SU-DHL-6 (cell line): ENCODE measurements at regions not wholly inside any gene's neighbourhood (a gene's known extent, or its start where the extent isn't known, plus 50 kb on each side); places are given as distances from the start of the nearest gene placed in this dataset.

Experiments
- H2AFZ ChIP-seq: fragments of 200-600 bp; sonication (generic); 2 replicates; pipeline ENCODE4 v1.6.1; 2014; ENCODE audit warnings: low read depth, mild to moderate bottlenecking, moderate library complexity, mixed read lengths, antibody characterized with exemption, low read length; ENCODE audit not compliant: severe bottlenecking
- H3F3A ChIP-seq: fragments of 200-600 bp; shearing (Covaris generic); 2 replicates; pipeline ENCODE4 v1.6.0; 2016; ENCODE audit warnings: antibody characterized with exemption, mild to moderate bottlenecking; ENCODE audit not compliant: insufficient read depth
- H3K27ac ChIP-seq: fragments of 200-600 bp; sonication (generic); 2 replicates; pipeline ENCODE4 v1.5.1; 2016; ENCODE audit warnings: low read depth, mild to moderate bottlenecking, low read length, moderate library complexity, mixed read lengths
- H3K27me3 ChIP-seq: fragments of 200-600 bp; sonication (generic), shearing (Covaris generic); 2 replicates; pipeline ENCODE4 v1.6.0; 2014; ENCODE audit warnings: mild to moderate bottlenecking, low read length
- H3K36me3 ChIP-seq: fragments of 200-600 bp; sonication (generic); 2 replicates; pipeline ENCODE4 v1.6.1; 2014; ENCODE audit warnings: mild to moderate bottlenecking, low read length, mixed read lengths
- H3K4me2 ChIP-seq: fragments of 300-600, 200-600 bp; shearing (Covaris generic), sonication (generic); 2 replicates; pipeline ENCODE4 v1.6.0; 2014; ENCODE audit warnings: low read length, low read depth, mild to moderate bottlenecking; ENCODE audit not compliant: poor library complexity, severe bottlenecking
- H3K4me3 ChIP-seq: fragments of 200-600 bp; sonication (generic); 2 replicates; pipeline ENCODE4 v1.5.1; 2014; ENCODE audit warnings: antibody characterized with exemption, low read length, mild to moderate bottlenecking, mixed read lengths; ENCODE audit not compliant: insufficient read depth, poor library complexity, severe bottlenecking
- H3K79me2 ChIP-seq: fragments of 200-600 bp; sonication (generic); 2 replicates; pipeline ENCODE4 v1.6.1; 2014; ENCODE audit warnings: mild to moderate bottlenecking, low read length, moderate library complexity; ENCODE audit not compliant: insufficient read depth
- H3K9ac ChIP-seq: fragments of 200-600 bp; sonication (generic); 2 replicates; pipeline ENCODE4 v1.7.0; 2014; ENCODE audit warnings: mild to moderate bottlenecking, low read length
- H3K9me2 ChIP-seq: fragments of 200-600 bp; sonication (generic); replicated peaks from 2 replicates; pipeline ENCODE4 v1.6.1; 2014; ENCODE audit warnings: low read length; ENCODE audit not compliant: insufficient read depth
- H3K9me3 ChIP-seq: fragments of 200-600 bp; sonication (generic); 2 replicates; pipeline ENCODE4 v1.6.1; 2014; ENCODE audit warnings: low read length, mixed read lengths; ENCODE audit not compliant: insufficient read depth
- H4K20me1 ChIP-seq: fragments of 200-600 bp; sonication (generic); 2 replicates; pipeline ENCODE4 v1.6.1; 2014; ENCODE audit warnings: low read depth, mild to moderate bottlenecking, antibody characterized with exemption, low read length, moderate library complexity, mixed read lengths
- EZH2phosphoT487 ChIP-seq: fragments of 200-600 bp; sonication (generic), shearing (Covaris generic); conservative IDR thresholded peaks from 2 replicates; pipeline ENCODE4 v1.6.1; 2018; ENCODE audit warnings: mild to moderate bottlenecking, antibody characterized with exemption, low read length, moderate library complexity, mixed read lengths
- TF ChIP-seq, protein P1 (sequence below): fragments of 200-600 bp; sonication (generic); IDR thresholded peaks from one replicate; pipeline ENCODE4 v1.5.1; 2017; ENCODE audit warnings: antibody characterized with exemption, mild to moderate bottlenecking, low read length, moderate library complexity; ENCODE audit not compliant: insufficient read depth, poor library complexity, severe bottlenecking

DNA sequence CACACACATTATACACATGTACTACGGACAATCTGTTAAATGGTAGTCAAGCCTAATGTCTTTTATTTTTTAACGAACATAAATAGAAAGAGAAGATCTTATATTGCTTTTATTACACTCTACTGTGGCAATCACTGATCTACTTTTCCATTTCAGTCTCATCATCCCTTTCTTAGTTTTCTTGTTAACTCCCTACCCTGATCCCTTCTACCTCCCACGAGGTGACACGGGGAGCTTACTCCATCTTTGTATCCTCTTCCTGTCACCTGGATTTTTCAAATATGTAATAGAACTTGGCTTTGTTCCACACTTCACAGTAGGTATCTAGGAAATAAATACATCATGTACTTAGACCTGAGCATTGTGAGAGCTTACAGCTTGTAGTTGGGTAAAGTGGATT is 211.0 kb downstream of the PIK3R1 start:
- H3K9me3 ChIP-seq, result no peaks in the 10 kb centered on the region
- no peaks in the 10 kb centered on the region for H3F3A ChIP-seq
- H3K4me2 ChIP-seq, result no peak overlapping the region
- H2AFZ ChIP-seq, result no peak overlapping the region
- H3K27me3 ChIP-seq, result no peaks in the 10 kb centered on the region
- no peaks in the 10 kb centered on the region for H3K9me2 ChIP-seq
- H3K4me3 ChIP-seq, result no peak overlapping the region
- no peak overlapping the region for H3K9ac ChIP-seq
- H4K20me1 ChIP-seq, result no peaks in the 10 kb centered on the region
- no peak overlapping the region for H3K27ac ChIP-seq
- H3K79me2 ChIP-seq, result no peaks in the 10 kb centered on the region
- no peaks in the 10 kb centered on the region for H3K36me3 ChIP-seq
- TF ChIP-seq, protein P1, sequence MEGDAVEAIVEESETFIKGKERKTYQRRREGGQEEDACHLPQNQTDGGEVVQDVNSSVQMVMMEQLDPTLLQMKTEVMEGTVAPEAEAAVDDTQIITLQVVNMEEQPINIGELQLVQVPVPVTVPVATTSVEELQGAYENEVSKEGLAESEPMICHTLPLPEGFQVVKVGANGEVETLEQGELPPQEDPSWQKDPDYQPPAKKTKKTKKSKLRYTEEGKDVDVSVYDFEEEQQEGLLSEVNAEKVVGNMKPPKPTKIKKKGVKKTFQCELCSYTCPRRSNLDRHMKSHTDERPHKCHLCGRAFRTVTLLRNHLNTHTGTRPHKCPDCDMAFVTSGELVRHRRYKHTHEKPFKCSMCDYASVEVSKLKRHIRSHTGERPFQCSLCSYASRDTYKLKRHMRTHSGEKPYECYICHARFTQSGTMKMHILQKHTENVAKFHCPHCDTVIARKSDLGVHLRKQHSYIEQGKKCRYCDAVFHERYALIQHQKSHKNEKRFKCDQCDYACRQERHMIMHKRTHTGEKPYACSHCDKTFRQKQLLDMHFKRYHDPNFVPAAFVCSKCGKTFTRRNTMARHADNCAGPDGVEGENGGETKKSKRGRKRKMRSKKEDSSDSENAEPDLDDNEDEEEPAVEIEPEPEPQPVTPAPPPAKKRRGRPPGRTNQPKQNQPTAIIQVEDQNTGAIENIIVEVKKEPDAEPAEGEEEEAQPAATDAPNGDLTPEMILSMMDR, result no peak
- TF ChIP-seq EZH2phosphoT487, result no peak

DNA sequence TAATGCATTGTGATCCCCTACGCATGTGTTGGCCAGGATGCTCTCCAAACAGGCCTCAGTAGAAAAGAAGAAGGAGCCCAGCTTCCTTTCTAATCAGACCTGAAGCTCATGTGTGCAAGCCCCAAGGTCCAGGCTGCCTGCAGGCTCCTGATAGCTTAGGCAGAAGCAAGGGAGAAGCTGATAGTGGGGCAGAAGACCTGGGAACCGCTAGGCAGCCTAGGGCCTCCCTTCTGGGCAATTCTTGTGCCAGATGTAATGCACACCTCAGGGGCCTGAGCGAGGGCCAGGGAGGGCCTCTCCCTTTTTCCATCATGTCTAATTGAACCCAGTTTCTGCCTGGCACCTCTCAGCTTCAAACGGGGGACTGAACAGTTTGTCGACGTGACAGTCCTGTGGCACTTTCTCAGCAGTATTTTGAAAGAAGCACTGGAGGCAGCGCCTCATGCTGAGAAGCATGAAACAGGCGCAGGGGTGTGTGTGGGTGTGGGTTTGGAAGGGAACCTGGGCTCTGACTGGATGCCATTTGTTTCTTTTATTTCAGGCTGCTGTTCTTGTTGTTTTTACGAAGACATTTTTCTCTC is 212.8 kb downstream of the PIK3R1 start:
- no peak overlapping the region for H3K9ac ChIP-seq
- no peak for TF ChIP-seq EZH2phosphoT487
- TF ChIP-seq, protein P1, result no peak
- H2AFZ ChIP-seq, result no peak overlapping the region
- no peaks in the 10 kb centered on the region for H4K20me1 ChIP-seq
- H3K79me2 ChIP-seq, result no peaks in the 10 kb centered on the region
- H3K36me3 ChIP-seq, result no peaks in the 10 kb centered on the region
- no peaks in the 10 kb centered on the region for H3K9me2 ChIP-seq
- H3K27ac ChIP-seq, result no peak overlapping the region
- H3F3A ChIP-seq, result no peaks in the 10 kb centered on the region
- H3K27me3 ChIP-seq, result no peaks in the 10 kb centered on the region
- no peak overlapping the region for H3K4me3 ChIP-seq
- H3K9me3 ChIP-seq, result no peaks in the 10 kb centered on the region
- H3K4me2 ChIP-seq, result no peak overlapping the region

DNA sequence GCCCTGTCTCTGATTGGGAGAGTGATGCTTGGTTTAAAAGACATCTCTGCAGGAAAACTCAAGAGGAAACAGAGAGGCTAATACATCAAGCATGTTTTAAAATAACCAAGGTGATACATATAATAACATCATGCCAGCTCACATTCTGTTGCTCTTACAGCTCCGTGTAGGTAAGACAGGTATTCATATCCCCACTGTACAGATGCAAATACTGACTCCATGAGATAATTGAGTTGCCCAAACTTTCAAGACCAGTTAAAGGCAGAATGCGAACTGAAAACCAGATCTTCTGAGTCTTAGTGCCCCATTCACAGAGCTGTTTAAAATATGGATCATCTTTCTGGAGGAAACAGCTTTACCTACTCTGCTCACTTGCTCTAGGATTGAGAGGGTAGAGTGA is 214.0 kb downstream of the PIK3R1 start:
- Histone ChIP-seq H3K4me2 (no peak overlapping the region), H4K20me1 (no peaks in the 10 kb centered on the region), H3K4me3 (no peak overlapping the region), H3K9me2 (no peaks in the 10 kb centered on the region), H3K27me3 (no peaks in the 10 kb centered on the region), H3K9ac (no peak overlapping the region), H2AFZ (no peak overlapping the region), H3K27ac (no peak overlapping the region), H3K79me2 (no peaks in the 10 kb centered on the region), H3F3A (no peaks in the 10 kb centered on the region), H3K36me3 (no peaks in the 10 kb centered on the region), H3K9me3 (no peaks in the 10 kb centered on the region)
- TF ChIP-seq, protein P1, result no peak
- TF ChIP-seq EZH2phosphoT487, result no peak

DNA sequence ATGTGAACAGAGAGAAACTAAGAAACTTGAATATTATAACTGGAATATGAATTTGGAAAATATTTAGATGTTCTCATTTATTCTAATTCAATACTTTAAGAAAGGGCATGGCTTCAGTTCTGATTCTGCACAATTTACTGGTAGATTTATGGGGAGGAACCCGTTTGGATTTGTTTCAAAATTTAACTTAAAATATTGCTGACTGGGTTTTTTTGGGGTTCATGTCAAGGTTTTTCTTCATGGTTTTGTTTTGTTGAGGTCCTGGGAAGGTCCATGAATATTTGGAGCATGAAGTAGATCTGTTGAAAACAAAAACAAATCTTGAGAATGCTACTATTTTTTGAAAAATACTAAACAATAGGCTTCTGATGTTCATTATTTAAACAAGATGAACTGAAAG is 214.7 kb downstream of the PIK3R1 start:
- no peak for TF ChIP-seq EZH2phosphoT487
- TF ChIP-seq, protein P1, result no peak
- H2AFZ ChIP-seq, result no peak overlapping the region
- H3K79me2 ChIP-seq, result no peaks in the 10 kb centered on the region
- no peaks in the 10 kb centered on the region for H3F3A ChIP-seq
- no peak overlapping the region for H3K9ac ChIP-seq
- no peaks in the 10 kb centered on the region for H3K9me2 ChIP-seq
- H4K20me1 ChIP-seq, result no peaks in the 10 kb centered on the region
- H3K27me3 ChIP-seq, result no peaks in the 10 kb centered on the region
- H3K4me3 ChIP-seq, result no peak overlapping the region
- H3K36me3 ChIP-seq, result no peaks in the 10 kb centered on the region
- H3K27ac ChIP-seq, result no peak overlapping the region
- H3K9me3 ChIP-seq, result no peaks in the 10 kb centered on the region
- H3K4me2 ChIP-seq, result no peak overlapping the region
